HepG2 (cell line): ENCODE measurements at regions not wholly inside any gene's neighbourhood (a gene's known extent, or its start where the extent isn't known, plus 50 kb on each side); places are given as distances from the start of the nearest gene placed in this dataset.

Experiments
- ATAC-seq: fragments of 200-7000 bp; cut with Tn5 transposase; 3 replicates; pipeline ENCODE4 v1.9.1; 2020; ENCODE audit warnings: mild to moderate bottlenecking, moderate library complexity
- BruUV-seq: library from RNA; stranded (reverse); fragments of 400-500 nt; replicated peaks from 2 replicates; lab custom pipeline; 2021; lab: Mats Ljungman, UMichigan
- CTCF ChIA-PET: fragments of 300-600 bp; formaldehyde crosslinking; extraction: SDS; loops from one replicate; lab custom pipeline; 2021; ENCODE audit warnings: low total read pairs, inconsistent platforms, low intra/inter-chr PET ratio; lab: Yijun Ruan, JAX
- POLR2A ChIA-PET: fragments of 350-600 bp; sonication (Branson Sonifier 250); formaldehyde crosslinking; loops from one replicate; lab custom pipeline; 2020; ENCODE audit warnings: antibody characterized with exemption, inconsistent platforms; lab: Yijun Ruan, JAX
- DNase-seq: peaks from one replicate; pipeline ENCODE4 v3.0.0-alpha.2; 2015; ENCODE audit warnings: low spot score
- FAIRE-seq: peaks from 3 replicates; lab custom pipeline; 2011; peaks lifted over from hg19 to GRCh38; lab: Jason Lieb, UNC
- H2AFZ ChIP-seq: one replicate; pipeline ENCODE4 v1.6.1; 2011; ENCODE audit warnings: low read length, inconsistent platforms
- H3K27ac ChIP-seq: fragments of 300-600 bp; 3 replicates; pipeline ENCODE4 v1.8.0; 2011; ENCODE audit warnings: mixed run types, mild to moderate bottlenecking, mixed read lengths, low read length, inconsistent platforms; ENCODE audit not compliant: insufficient read depth; ENCODE audit errors: extremely low read length
- H3K27me3 ChIP-seq, 2 experiments: fragments of 200-600 bp in 1 of 2; 2 replicates in 1 of 2; 3 replicates in 1 of 2; pipeline versions ENCODE4 v1.6.0 to v1.8.0; 2011; ENCODE audit warnings: low read length in 2 of 2, mild to moderate bottlenecking in 2 of 2, moderate library complexity in 2 of 2, inconsistent platforms in 1 of 2; ENCODE audit not compliant: insufficient read depth in 2 of 2, control insufficient read depth in 1 of 2
- H3K36me3 ChIP-seq, 2 experiments: fragments of 200-600 bp in 1 of 2; replicated peaks in 1 of 2; 2 replicates in 1 of 2; 3 replicates in 1 of 2; pipeline versions ENCODE4 v1.5.1 to v1.8.0; 2011; ENCODE audit warnings: low read length in 2 of 2, inconsistent platforms in 1 of 2; ENCODE audit not compliant: insufficient read depth in 2 of 2, control insufficient read depth in 1 of 2
- H3K4me1 ChIP-seq: 2 replicates; pipeline ENCODE4 v1.5.1; 2012; ENCODE audit warnings: low read length, inconsistent platforms; ENCODE audit not compliant: insufficient read depth
- H3K4me2 ChIP-seq: 2 replicates; pipeline ENCODE4 v1.6.0; 2011; ENCODE audit warnings: low read depth, low read length, inconsistent platforms
- H3K4me3 ChIP-seq, 3 experiments: fragments of 200-600 bp in 1 of 3; sonication (generic), shearing (Covaris generic) in 1 of 3; replicated peaks in 1 of 3; 2 replicates each; pipeline ENCODE4 v1.5.1; 2011 to 2016; ENCODE audit warnings: low read length in 3 of 3, inconsistent platforms in 2 of 3, low read depth in 2 of 3, mild to moderate bottlenecking in 2 of 3, control low read depth in 1 of 3, mixed read lengths in 1 of 3; ENCODE audit not compliant: insufficient read depth in 1 of 3
- H3K79me2 ChIP-seq: one replicate; pipeline ENCODE4 v1.6.1; 2011; ENCODE audit warnings: low read length, inconsistent platforms; ENCODE audit not compliant: insufficient read depth
- H3K9ac ChIP-seq: 2 replicates; pipeline ENCODE4 v1.6.0; 2011; ENCODE audit warnings: mild to moderate bottlenecking, low read depth, low read length, inconsistent platforms; ENCODE audit not compliant: insufficient read depth
- H3K9me3 ChIP-seq: 2 replicates; pipeline ENCODE4 v1.5.1; 2012; ENCODE audit warnings: mild to moderate bottlenecking, low read length
- H4K20me1 ChIP-seq: 2 replicates; pipeline ENCODE4 v1.6.0; 2011; ENCODE audit warnings: inconsistent platforms, mild to moderate bottlenecking, low read length, moderate library complexity; ENCODE audit not compliant: insufficient read depth
- CTCF ChIP-seq: sonication (generic); formaldehyde crosslinking; IDR thresholded peaks from 2 replicates; pipeline ENCODE4 v1.5.0; 2020; ENCODE audit warnings: mild to moderate bottlenecking, missing genetic modification reagents, moderate library complexity
- GTF2F1 ChIP-seq: fragments of 150-350 bp; IDR thresholded peaks from 2 replicates; pipeline ENCODE4 v1.6.1; 2014; ENCODE audit warnings: low read length
- HNRNPLL ChIP-seq: fragments of 200-400 bp; formaldehyde crosslinking; IDR thresholded peaks from 2 replicates; pipeline ENCODE4 v1.6.1; 2017; ENCODE audit warnings: mild to moderate bottlenecking, low read depth, low read length; ENCODE audit not compliant: poor library complexity, severe bottlenecking
- IRX3 ChIP-seq: sonication (generic); formaldehyde crosslinking; IDR thresholded peaks from 2 replicates; pipeline ENCODE4 v1.8.1; 2023; ENCODE audit warnings: mild to moderate bottlenecking, low read depth, missing genetic modification reagents, borderline replicate concordance
- JUND ChIP-seq: sonication (generic); formaldehyde crosslinking; IDR thresholded peaks from 2 replicates; pipeline ENCODE4 v1.8.0; 2022; ENCODE audit warnings: mild to moderate bottlenecking, missing genetic modification reagents
- KAT7 ChIP-seq: IDR thresholded peaks from 2 replicates; pipeline ENCODE4 v1.6.1; 2018; ENCODE audit warnings: borderline replicate concordance, missing compliant biosample characterization
- KDM4B ChIP-seq: sonication (generic); formaldehyde crosslinking; IDR thresholded peaks from 2 replicates; pipeline ENCODE4 v1.4.0; 2020; ENCODE audit warnings: missing genetic modification reagents
- MEF2D ChIP-seq: sonication (generic); formaldehyde crosslinking; IDR thresholded peaks from 2 replicates; pipeline ENCODE4 v1.5.1; 2020; ENCODE audit warnings: mild to moderate bottlenecking, missing genetic modification reagents
- NFRKB ChIP-seq: fragments of 450-650 bp; IDR thresholded peaks from 2 replicates; pipeline ENCODE4 v1.6.1; 2017
- PITX1 ChIP-seq: sonication (generic); formaldehyde crosslinking; IDR thresholded peaks from 2 replicates; pipeline ENCODE4 v1.5.1; 2020; ENCODE audit warnings: mild to moderate bottlenecking, missing genetic modification reagents
- SETDB1 ChIP-seq: sonication (generic); formaldehyde crosslinking; IDR thresholded peaks from 2 replicates; pipeline ENCODE4 v1.5.1; 2020; ENCODE audit warnings: missing genetic modification reagents, mild to moderate bottlenecking, borderline replicate concordance
- ZNF224 ChIP-seq: sonication (generic); formaldehyde crosslinking; IDR thresholded peaks from 2 replicates; pipeline ENCODE4 v1.5.0; 2020; ENCODE audit warnings: mild to moderate bottlenecking, missing genetic modification reagents
- ZNF282 ChIP-seq: fragments of 450-650 bp; IDR thresholded peaks from 2 replicates; pipeline ENCODE4 v1.6.1; 2018; ENCODE audit not compliant: partially characterized antibody
- ZNF292 ChIP-seq: sonication (generic); formaldehyde crosslinking; IDR thresholded peaks from 2 replicates; pipeline ENCODE4 v1.8.1; 2022; ENCODE audit warnings: mild to moderate bottlenecking, low read depth, missing genetic modification reagents, borderline replicate concordance
- ZNF296 ChIP-seq: sonication (generic); formaldehyde crosslinking; conservative IDR thresholded peaks from 2 replicates; pipeline ENCODE4 v1.5.0; 2020; ENCODE audit warnings: mild to moderate bottlenecking, missing genetic modification reagents
- ZNF567 ChIP-seq: sonication (generic); formaldehyde crosslinking; IDR thresholded peaks from 2 replicates; pipeline ENCODE4 v1.8.1; 2023; ENCODE audit warnings: mild to moderate bottlenecking, missing genetic modification reagents, borderline replicate concordance
- ZNF580 ChIP-seq: IDR thresholded peaks from 2 replicates; pipeline ENCODE4 v1.6.1; 2016; ENCODE audit warnings: low read depth, borderline replicate concordance
- ZNF724P ChIP-seq: sonication (generic); formaldehyde crosslinking; IDR thresholded peaks from 2 replicates; pipeline ENCODE4 v1.8.0; 2022; ENCODE audit warnings: missing genetic modification reagents, borderline replicate concordance
- ZSCAN12 ChIP-seq: sonication (generic); formaldehyde crosslinking; IDR thresholded peaks from 2 replicates; pipeline ENCODE4 v1.9.0; 2021; ENCODE audit warnings: mild to moderate bottlenecking, missing genetic modification reagents
- WGBS: methylation state at CpG from one replicate; pipeline ENCODE4 v1.1.6; 2017; ENCODE audit warnings: low lambda C conversion rate; 5-methylcytosine and 5-hydroxymethylcytosine counted together
- in situ Hi-C: cut with HindIII; loops from 2 replicates; pipeline ENCODE4 v1.10.0; 2017; ENCODE audit warnings: low pct_unique_long_range_greater_than_20kb; ENCODE audit not compliant: extremely low pct_ligation_motif_present
- intact Hi-C: fragments of 100-400 bp; cut with micrococcal nuclease; formaldehyde crosslinking; loops from one replicate; pipeline ENCODE4 v1.10.0; 2022; ENCODE audit not compliant: unreplicated experiment

DNA sequence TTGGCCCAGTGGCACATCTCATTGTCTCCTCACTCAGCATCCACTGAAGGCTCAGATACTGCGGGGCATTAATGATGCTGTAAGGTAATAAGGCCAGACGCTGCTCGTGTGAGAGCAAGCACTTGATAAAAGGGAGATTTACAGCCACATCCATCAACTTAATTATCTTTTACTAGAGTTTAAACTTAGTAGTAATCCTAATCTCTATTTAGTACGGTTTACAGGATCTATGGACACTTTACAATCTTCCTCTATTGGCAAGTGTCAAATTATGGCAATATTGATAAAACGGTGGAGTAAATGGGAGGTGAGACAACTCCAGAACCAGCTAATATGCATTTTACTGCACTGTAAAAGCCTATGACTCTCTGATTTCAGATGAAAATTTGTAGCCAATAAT, 192.7 kb upstream of the GPR12 start:
- ChIA-PET POLR2A (no interaction called here), CTCF (no interaction called here)
- TF ChIP-seq PITX1 (CRISPR knock-in tag) (no peak), MEF2D (CRISPR knock-in tag) (no peak), KDM4B (no peak), CTCF (CRISPR knock-in tag) (no peak), ZNF224 (CRISPR knock-in tag) (no peak), ZNF282 (no peak), SETDB1 (CRISPR knock-in tag) (no peak), ZNF567 (CRISPR knock-in tag) (no peak), NFRKB (no peak), ZNF296 (no peak), ZNF292 (no peak), ZNF580 (CRISPR knock-in tag) (no peak), ZSCAN12 (no peak), KAT7 (CRISPR knock-in tag) (no peak), GTF2F1 (no peak), IRX3 (CRISPR knock-in tag) (no peak), JUND (CRISPR knock-in tag) (no peak), HNRNPLL (no peak), ZNF724P (CRISPR knock-in tag) (no peak)
- Histone ChIP-seq H3K4me1 (peaks cover 87% of the 10 kb centered on the region), H3K79me2 (no peaks in the 10 kb centered on the region), H2AFZ (no peak overlapping the region), H3K27ac (no peak overlapping the region), H3K9me3 (no peaks in the 10 kb centered on the region), H4K20me1 (no peaks in the 10 kb centered on the region), H3K27me3 (no peaks in the 10 kb centered on the region), H3K4me2 (no peak overlapping the region), H3K9ac (no peak overlapping the region), H3K36me3 (no peaks in the 10 kb centered on the region), H3K4me3 (no peak overlapping the region)
- DNase-seq, result no peak
- in situ Hi-C loops, result loop anchor here (25.0 kb wide), 1 partner anchor 1009 kb away; the partner anchor contains the start of gene CDX2
- FAIRE-seq, result no peak
- BruUV-seq, result no TSS peak
- no peak for ATAC-seq
- intact Hi-C loops, result no loop called here
- WGBS, result 90% methylated on average over 5 of the region's 5 CpGs
